ENCODE measurements at regions not wholly inside any gene's neighbourhood (a gene's known extent, or its start where the extent isn't known, plus 50 kb on each side); places are given as distances from the start of the nearest gene placed in this dataset.

GRCh38 chr5:57719216-57719615 is 236.6 kb upstream of the ACTBL2 start:
- TF ChIP-seq, protein P1, sequence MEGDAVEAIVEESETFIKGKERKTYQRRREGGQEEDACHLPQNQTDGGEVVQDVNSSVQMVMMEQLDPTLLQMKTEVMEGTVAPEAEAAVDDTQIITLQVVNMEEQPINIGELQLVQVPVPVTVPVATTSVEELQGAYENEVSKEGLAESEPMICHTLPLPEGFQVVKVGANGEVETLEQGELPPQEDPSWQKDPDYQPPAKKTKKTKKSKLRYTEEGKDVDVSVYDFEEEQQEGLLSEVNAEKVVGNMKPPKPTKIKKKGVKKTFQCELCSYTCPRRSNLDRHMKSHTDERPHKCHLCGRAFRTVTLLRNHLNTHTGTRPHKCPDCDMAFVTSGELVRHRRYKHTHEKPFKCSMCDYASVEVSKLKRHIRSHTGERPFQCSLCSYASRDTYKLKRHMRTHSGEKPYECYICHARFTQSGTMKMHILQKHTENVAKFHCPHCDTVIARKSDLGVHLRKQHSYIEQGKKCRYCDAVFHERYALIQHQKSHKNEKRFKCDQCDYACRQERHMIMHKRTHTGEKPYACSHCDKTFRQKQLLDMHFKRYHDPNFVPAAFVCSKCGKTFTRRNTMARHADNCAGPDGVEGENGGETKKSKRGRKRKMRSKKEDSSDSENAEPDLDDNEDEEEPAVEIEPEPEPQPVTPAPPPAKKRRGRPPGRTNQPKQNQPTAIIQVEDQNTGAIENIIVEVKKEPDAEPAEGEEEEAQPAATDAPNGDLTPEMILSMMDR (conservative IDR thresholded peaks at IDR 0.05): no peak
- TF ChIP-seq ZFX (IDR thresholded peaks at IDR 0.05): no peak
